AG09309 (cell line): ENCODE measurements at regions not wholly inside any gene's neighbourhood (a gene's known extent, or its start where the extent isn't known, plus 50 kb on each side); places are given as distances from the start of the nearest gene placed in this dataset.
"Not testable (repeated sequence)": the region's sequence is repeated elsewhere in the genome, so short reads cannot be mapped to it uniquely, and the experiment has no call there.

Experiments used
- DNase-seq: peaks from one replicate; pipeline ENCODE4 v3.0.0-alpha.2; 2010; ENCODE audit warnings: low read depth
- H3K4me3 ChIP-seq: 2 replicates; pipeline ENCODE4 v1.5.1; 2011; ENCODE audit warnings: mild to moderate bottlenecking, low read depth, low read length, moderate library complexity; ENCODE audit not compliant: control insufficient read depth
- TF ChIP-seq, protein P1 (sequence below): IDR thresholded peaks from 2 replicates; pipeline ENCODE4 v1.5.1; 2011; ENCODE audit warnings: mild to moderate bottlenecking, low read depth, low read length, inconsistent platforms; ENCODE audit not compliant: insufficient read depth, control insufficient read depth; ENCODE audit errors: missing control alignments

DNA sequence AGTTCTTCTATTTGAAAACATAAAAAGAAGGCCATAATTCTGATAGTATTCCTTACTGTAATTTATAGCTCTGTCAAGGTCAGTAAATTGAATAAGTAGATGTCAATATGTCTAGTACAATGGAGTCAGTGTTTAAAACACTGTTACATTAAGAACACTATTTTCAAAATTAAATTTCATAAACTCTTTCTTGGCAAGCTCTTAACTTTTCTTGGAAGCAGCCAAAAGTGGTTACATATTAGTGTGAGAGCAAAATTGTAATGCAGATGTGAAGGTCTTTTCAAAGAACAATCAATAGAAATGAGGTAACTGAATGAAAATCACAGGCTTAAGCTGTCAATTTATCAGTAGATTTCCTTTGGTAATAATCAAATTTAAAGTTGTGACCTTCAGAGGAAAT, 722.4 kb upstream of the NOVA1 start:
- TF ChIP-seq, protein P1, sequence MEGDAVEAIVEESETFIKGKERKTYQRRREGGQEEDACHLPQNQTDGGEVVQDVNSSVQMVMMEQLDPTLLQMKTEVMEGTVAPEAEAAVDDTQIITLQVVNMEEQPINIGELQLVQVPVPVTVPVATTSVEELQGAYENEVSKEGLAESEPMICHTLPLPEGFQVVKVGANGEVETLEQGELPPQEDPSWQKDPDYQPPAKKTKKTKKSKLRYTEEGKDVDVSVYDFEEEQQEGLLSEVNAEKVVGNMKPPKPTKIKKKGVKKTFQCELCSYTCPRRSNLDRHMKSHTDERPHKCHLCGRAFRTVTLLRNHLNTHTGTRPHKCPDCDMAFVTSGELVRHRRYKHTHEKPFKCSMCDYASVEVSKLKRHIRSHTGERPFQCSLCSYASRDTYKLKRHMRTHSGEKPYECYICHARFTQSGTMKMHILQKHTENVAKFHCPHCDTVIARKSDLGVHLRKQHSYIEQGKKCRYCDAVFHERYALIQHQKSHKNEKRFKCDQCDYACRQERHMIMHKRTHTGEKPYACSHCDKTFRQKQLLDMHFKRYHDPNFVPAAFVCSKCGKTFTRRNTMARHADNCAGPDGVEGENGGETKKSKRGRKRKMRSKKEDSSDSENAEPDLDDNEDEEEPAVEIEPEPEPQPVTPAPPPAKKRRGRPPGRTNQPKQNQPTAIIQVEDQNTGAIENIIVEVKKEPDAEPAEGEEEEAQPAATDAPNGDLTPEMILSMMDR = no peak
- DNase-seq = no peak

GRCh38 chr14:27327095-27327494, 729.3 kb upstream of the NOVA1 start:
- DNase-seq = no peak
- TF ChIP-seq, protein P1 = no peak
- no peak overlapping the region for H3K4me3 ChIP-seq

More for the DNA sequence above, 722.4 kb upstream of the NOVA1 start:
- no peak overlapping the region for H3K4me3 ChIP-seq

DNA sequence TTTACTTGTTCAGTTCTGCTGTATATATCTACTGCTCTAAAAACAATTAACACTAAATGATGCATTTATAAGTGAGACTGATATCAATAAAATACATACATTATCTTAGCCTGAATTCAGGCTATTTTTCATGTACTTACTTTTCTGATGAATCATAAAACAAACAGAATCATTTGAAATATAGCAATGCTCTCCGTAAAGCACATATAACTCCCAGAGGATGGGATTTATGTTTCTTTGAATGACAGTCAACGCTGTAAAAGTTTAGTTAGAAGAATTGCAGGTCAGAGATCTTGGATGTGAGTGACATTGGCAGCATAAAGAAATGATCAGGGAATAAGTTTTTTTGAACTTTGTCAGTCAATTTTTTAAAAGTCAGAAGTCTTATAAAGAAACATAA, 740.2 kb upstream of the NOVA1 start:
- DNase-seq = no peak
- TF ChIP-seq, protein P1 = no peak
- no peak overlapping the region for H3K4me3 ChIP-seq

DNA sequence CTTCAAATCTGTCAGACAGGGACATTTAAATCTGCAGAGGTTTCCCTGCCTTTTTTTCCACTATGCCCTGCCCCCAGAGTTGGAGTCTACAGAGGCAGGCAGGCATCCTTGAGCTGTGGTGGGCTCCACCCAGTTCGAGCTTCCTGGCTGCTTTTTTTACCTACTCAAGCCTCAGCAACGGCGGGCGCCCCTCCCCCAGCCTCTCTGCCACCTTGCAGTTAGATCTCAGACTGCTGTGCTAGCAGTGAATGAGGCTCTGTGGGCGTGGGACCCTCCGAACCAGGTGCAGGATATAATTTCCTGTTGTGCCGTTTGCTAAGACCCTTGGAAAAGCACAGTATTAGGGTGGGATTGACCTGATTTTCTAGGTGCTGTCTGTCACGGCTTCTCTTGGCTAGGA, 765.2 kb upstream of the NOVA1 start:
- DNase-seq, H3K4me3 ChIP-seq: not testable (repeated sequence)

- no peak for DNase-seq
- no peak overlapping the region for H3K4me3 ChIP-seq
- TF ChIP-seq, protein P1 = no peak
These were observed 768.8 kb upstream of the NOVA1 start for GRCh38 chr14:27366596-27366995.

DNA sequence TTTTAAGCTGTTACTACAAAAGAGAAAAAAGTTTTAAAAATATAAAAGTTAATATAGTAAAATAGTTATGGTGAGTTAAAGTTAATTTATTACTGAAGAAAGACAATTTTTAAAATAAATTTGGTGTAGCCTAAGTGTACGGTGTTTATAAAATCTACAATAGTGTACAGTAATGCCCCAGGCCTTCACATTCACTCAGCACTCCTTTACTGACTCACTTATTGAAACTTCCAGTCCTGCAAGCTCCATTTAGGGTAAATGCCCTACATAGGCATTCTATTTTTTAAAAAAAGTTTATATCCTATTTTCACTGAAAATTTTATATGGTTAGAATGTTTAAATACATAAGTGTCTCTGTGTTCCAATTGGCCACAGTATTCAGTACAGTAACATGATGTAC, 769.5 kb upstream of the NOVA1 start:
- TF ChIP-seq, protein P1 = no peak
- no peak for DNase-seq
- no peak overlapping the region for H3K4me3 ChIP-seq

DNA sequence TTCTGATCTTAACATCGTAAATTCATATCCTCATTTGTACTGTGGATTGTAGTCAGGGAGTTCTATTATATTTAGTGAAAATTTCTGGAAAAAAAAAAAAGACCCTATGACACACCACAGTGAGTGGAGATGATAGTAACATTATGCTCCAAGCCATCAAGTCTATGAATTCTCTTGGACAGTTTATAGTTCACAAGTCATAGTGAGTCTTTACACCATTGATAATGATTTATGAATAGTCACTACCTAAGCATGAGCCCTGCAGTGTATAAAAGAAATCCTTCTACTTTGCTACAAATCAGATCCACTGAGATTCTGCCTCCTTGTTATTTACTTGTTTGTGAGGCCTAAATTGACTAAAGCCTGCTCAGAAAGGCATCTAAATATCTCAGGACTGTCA, 772.2 kb upstream of the NOVA1 start:
- DNase-seq = no peak
- no peak overlapping the region for H3K4me3 ChIP-seq
- TF ChIP-seq, protein P1 = no peak
